ENCODE measurements at regions not wholly inside any gene's neighbourhood (a gene's known extent, or its start where the extent isn't known, plus 50 kb on each side); places are given as distances from the start of the nearest gene placed in this dataset.

GRCh38 chr9:16207161-16207560 is 654.3 kb downstream of the CCDC171 start:
- H2AFZ ChIP-seq (ENCODE audit: low read length): peak overlapping the region; percentile 72
- no peak overlapping the region for H3K4me3 ChIP-seq (replicated peaks in 1 of 4; ENCODE audit: control extremely low read depth in 1 of 4, insufficient read depth in 1 of 4, low read depth in 3 of 4, low read length in 4 of 4)
- H3K36me3 ChIP-seq (ENCODE audit: control insufficient read depth, insufficient read depth, low read length): no peaks in the 10 kb centered on the region
- no peaks in the 10 kb centered on the region for H3K9me3 ChIP-seq (ENCODE audit: control insufficient read depth, insufficient read depth, low read depth, low read length)
- TF ChIP-seq CTCF (conservative IDR thresholded peaks at IDR 0.05 in 1 of 2, IDR thresholded peaks at IDR 0.05 in 1 of 2; ENCODE audit: low read depth in 1 of 2, low read length in 2 of 2) (no peak), EZH2 (IDR thresholded peaks at IDR 0.05; ENCODE audit: low read length, missing control alignments) (no peak)
- H3K4me2 ChIP-seq (ENCODE audit: extremely low read depth, insufficient read depth, low read length): no peak overlapping the region
- H3K27ac ChIP-seq (ENCODE audit: insufficient read depth, low read length): no peak overlapping the region
- H3K79me2 ChIP-seq (ENCODE audit: control insufficient read depth, insufficient read depth, low read length): no peaks in the 10 kb centered on the region
- peak; percentile 62 to 71 for DNase-seq (ENCODE audit: low read depth in 2 of 2)
- H4K20me1 ChIP-seq (ENCODE audit: control insufficient read depth, extremely low read depth, insufficient read depth, low read length): no peaks in the 10 kb centered on the region
- H3K9ac ChIP-seq (ENCODE audit: insufficient read depth, low read length): no peak overlapping the region
- H3K27me3 ChIP-seq (ENCODE audit: control insufficient read depth, insufficient read depth, low read length): no peaks in the 10 kb centered on the region
- peaks cover 15% of the 10 kb centered on the region for H3K4me1 ChIP-seq (ENCODE audit: control insufficient read depth, extremely low read depth, insufficient read depth, low read length)

- no peaks in the 10 kb centered on the region for H4K20me1 ChIP-seq (ENCODE audit: control insufficient read depth, extremely low read depth, insufficient read depth, low read length)
- H3K9ac ChIP-seq (ENCODE audit: insufficient read depth, low read length): no peak overlapping the region
- H3K27me3 ChIP-seq (ENCODE audit: control insufficient read depth, insufficient read depth, low read length): no peaks in the 10 kb centered on the region
- TF ChIP-seq EZH2 (IDR thresholded peaks at IDR 0.05; ENCODE audit: low read length, missing control alignments) (no peak), CTCF (conservative IDR thresholded peaks at IDR 0.05 in 1 of 2, IDR thresholded peaks at IDR 0.05 in 1 of 2; ENCODE audit: low read depth in 1 of 2, low read length in 2 of 2) (no peak)
- H3K9me3 ChIP-seq (ENCODE audit: control insufficient read depth, insufficient read depth, low read depth, low read length): no peaks in the 10 kb centered on the region
- peaks cover 7% of the 10 kb centered on the region for H3K4me1 ChIP-seq (ENCODE audit: control insufficient read depth, extremely low read depth, insufficient read depth, low read length)
- no peak overlapping the region for H3K4me2 ChIP-seq (ENCODE audit: extremely low read depth, insufficient read depth, low read length)
- H3K27ac ChIP-seq (ENCODE audit: insufficient read depth, low read length): no peak overlapping the region
- H3K36me3 ChIP-seq (ENCODE audit: control insufficient read depth, insufficient read depth, low read length): no peaks in the 10 kb centered on the region
- no peak overlapping the region for H2AFZ ChIP-seq (ENCODE audit: low read length)
- no peak overlapping the region for H3K4me3 ChIP-seq (replicated peaks in 1 of 4; ENCODE audit: control extremely low read depth in 1 of 4, insufficient read depth in 1 of 4, low read depth in 3 of 4, low read length in 4 of 4)
- no peaks in the 10 kb centered on the region for H3K79me2 ChIP-seq (ENCODE audit: control insufficient read depth, insufficient read depth, low read length)
- no peak for DNase-seq (ENCODE audit: low read depth in 2 of 2)
Measured at GRCh38 chr9:16210440-16210839, 657.6 kb downstream of the CCDC171 start.

- Histone ChIP-seq H3K4me2 (ENCODE audit: extremely low read depth, insufficient read depth, low read length) (no peak overlapping the region), H3K4me1 (ENCODE audit: control insufficient read depth, extremely low read depth, insufficient read depth, low read length) (peaks cover 7% of the 10 kb centered on the region), H2AFZ (ENCODE audit: low read length) (no peak overlapping the region), H3K4me3 (replicated peaks in 1 of 4; ENCODE audit: control extremely low read depth in 1 of 4, insufficient read depth in 1 of 4, low read depth in 3 of 4, low read length in 4 of 4) (no peak overlapping the region), H3K27me3 (ENCODE audit: control insufficient read depth, insufficient read depth, low read length) (no peaks in the 10 kb centered on the region), H4K20me1 (ENCODE audit: control insufficient read depth, extremely low read depth, insufficient read depth, low read length) (no peaks in the 10 kb centered on the region), H3K36me3 (ENCODE audit: control insufficient read depth, insufficient read depth, low read length) (no peaks in the 10 kb centered on the region), H3K79me2 (ENCODE audit: control insufficient read depth, insufficient read depth, low read length) (no peaks in the 10 kb centered on the region), H3K27ac (ENCODE audit: insufficient read depth, low read length) (no peak overlapping the region), H3K9ac (ENCODE audit: insufficient read depth, low read length) (no peak overlapping the region), H3K9me3 (ENCODE audit: control insufficient read depth, insufficient read depth, low read depth, low read length) (no peaks in the 10 kb centered on the region)
- TF ChIP-seq EZH2 (IDR thresholded peaks at IDR 0.05; ENCODE audit: low read length, missing control alignments) (no peak), CTCF (conservative IDR thresholded peaks at IDR 0.05 in 1 of 2, IDR thresholded peaks at IDR 0.05 in 1 of 2; ENCODE audit: low read depth in 1 of 2, low read length in 2 of 2) (no peak)
- DNase-seq (ENCODE audit: low read depth in 2 of 2): peak in 1 of 2 donors; percentile 43
Measured at GRCh38 chr9:16211946-16212345, 658.5 kb downstream of the BNC2 start.

Data from fibroblast of lung (primary cell).